Uterus (tissue), 3 donors: ENCODE measurements at regions not wholly inside any gene's neighbourhood (a gene's known extent, or its start where the extent isn't known, plus 50 kb on each side); places are given as distances from the start of the nearest gene placed in this dataset.

ENCODE experiments used
- DNase-seq, 2 donors: peaks; one replicate each; pipeline ENCODE4 v3.0.0-alpha.2; 2019 to 2020
- H3K27ac ChIP-seq, 2 donors: fragments of 200-600 bp; sonication (generic); 1 replicate in 1 of 2; 2 replicates in 1 of 2; pipeline ENCODE4 v1.5.1; 2016 to 2018
- H3K27me3 ChIP-seq, 2 donors: fragments of 200-600 bp; sonication (generic); one replicate each; pipeline ENCODE4 v1.5.1; 2018 to 2019; ENCODE audit warnings: control low read depth in 1 of 2
- H3K36me3 ChIP-seq, 2 donors: fragments of 200-600 bp; sonication (generic); one replicate each; pipeline ENCODE4 v1.5.1; 2019; ENCODE audit warnings: control low read depth in 1 of 2
- H3K4me1 ChIP-seq, 2 donors: fragments of 200-600 bp; sonication (generic); one replicate each; pipeline ENCODE4 v1.5.1; 2018 to 2019; ENCODE audit warnings: control low read depth in 1 of 2
- H3K4me3 ChIP-seq, 2 donors: fragments of 200-600 bp; sonication (generic); 1 replicate in 1 of 2; 2 replicates in 1 of 2; pipeline ENCODE4 v1.5.1; 2018 to 2019; ENCODE audit warnings: mild to moderate bottlenecking in 1 of 2
- H3K9me3 ChIP-seq, 2 donors: fragments of 200-600 bp; sonication (generic); one replicate each; pipeline ENCODE4 v1.5.1; 2019; ENCODE audit warnings: control low read depth in 1 of 2
- POLR2A ChIP-seq, 2 donors: fragments of 450-650 bp; IDR thresholded peaks; one replicate each; pipeline ENCODE4 v1.6.1; 2016; ENCODE audit warnings: antibody characterized with exemption in 2 of 2, mild to moderate bottlenecking in 1 of 2, moderate library complexity in 1 of 2
- intact Hi-C: fragments of 100-400 bp; cut with DNase I; formaldehyde crosslinking; loops from one replicate; pipeline ENCODE4 v1.15.1; 2023; ENCODE audit warnings: low total_unique reads
- TF ChIP-seq, protein P1 (sequence below), 4 experiments: fragments of 200-600 bp in 2 of 4; fragments of 450-650 bp in 2 of 4; sonication (generic) in 2 of 4; IDR thresholded peaks; one replicate each; pipeline ENCODE4 v1.5.1; 2016 to 2019; ENCODE audit warnings: antibody characterized with exemption in 4 of 4, mild to moderate bottlenecking in 2 of 4, moderate library complexity in 1 of 4
- donor health status: DM: yes; HTN: yes; CAD: no.

DNA sequence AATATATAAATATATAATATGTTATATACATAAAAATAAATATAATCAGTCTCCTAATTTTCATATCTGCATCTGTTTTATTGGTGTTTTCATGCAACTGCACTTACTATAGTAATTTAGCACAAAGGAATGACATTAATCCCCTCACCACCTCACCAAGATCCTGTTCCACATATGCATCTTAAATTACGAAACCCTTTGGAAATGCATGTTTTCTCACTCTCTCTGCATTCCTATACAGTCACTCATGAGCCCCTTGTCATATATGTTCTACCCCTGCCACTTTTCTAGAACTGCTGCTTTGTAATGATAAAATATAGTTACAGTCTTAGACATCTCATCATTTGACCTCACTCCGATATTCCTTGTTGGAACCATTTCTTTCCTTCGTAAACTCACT, 728.7 kb upstream of the SLIT2 start:
- intact Hi-C loops, result no loop called here
- TF ChIP-seq, protein P1, sequence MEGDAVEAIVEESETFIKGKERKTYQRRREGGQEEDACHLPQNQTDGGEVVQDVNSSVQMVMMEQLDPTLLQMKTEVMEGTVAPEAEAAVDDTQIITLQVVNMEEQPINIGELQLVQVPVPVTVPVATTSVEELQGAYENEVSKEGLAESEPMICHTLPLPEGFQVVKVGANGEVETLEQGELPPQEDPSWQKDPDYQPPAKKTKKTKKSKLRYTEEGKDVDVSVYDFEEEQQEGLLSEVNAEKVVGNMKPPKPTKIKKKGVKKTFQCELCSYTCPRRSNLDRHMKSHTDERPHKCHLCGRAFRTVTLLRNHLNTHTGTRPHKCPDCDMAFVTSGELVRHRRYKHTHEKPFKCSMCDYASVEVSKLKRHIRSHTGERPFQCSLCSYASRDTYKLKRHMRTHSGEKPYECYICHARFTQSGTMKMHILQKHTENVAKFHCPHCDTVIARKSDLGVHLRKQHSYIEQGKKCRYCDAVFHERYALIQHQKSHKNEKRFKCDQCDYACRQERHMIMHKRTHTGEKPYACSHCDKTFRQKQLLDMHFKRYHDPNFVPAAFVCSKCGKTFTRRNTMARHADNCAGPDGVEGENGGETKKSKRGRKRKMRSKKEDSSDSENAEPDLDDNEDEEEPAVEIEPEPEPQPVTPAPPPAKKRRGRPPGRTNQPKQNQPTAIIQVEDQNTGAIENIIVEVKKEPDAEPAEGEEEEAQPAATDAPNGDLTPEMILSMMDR (IDR thresholded peaks at IDR 0.05), result no peak
- TF ChIP-seq POLR2A (IDR thresholded peaks at IDR 0.05), result no peak
- Histone ChIP-seq H3K27ac (no peak overlapping the region), H3K36me3 (no peaks in the 10 kb centered on the region), H3K4me3 (no peak overlapping the region), H3K4me1 (no peaks in the 10 kb centered on the region), H3K27me3 (no peaks in the 10 kb centered on the region), H3K9me3 (no peaks in the 10 kb centered on the region)
- no peak for DNase-seq

DNA sequence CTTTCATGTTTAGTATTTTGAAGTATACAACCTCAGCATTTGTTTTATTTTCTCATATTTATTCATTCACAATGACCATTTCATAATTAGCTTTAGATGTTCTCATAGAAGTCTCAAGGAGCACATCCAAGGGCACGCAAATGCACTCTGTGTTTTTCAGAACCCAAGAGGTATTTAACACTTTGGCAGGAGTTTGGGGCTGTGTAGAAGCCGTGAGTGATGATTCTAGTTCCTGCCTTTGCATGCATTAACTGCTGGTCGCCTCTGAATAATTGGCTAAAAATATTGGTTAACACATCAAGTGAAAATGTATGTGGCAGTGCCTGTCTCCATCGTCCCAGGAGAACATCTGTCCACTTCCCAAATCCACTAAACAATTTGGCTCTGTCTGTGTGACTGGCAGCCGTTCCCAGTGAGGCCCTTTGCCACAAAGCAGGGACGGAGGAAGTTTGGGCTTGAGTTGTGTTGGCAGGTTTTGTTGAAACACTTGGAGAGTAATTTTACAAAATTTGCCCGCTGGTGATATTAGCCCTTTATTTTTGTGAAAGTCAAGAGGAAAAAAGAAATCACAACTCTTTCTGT, 730.7 kb upstream of the SLIT2 start:
- no peak for TF ChIP-seq POLR2A (IDR thresholded peaks at IDR 0.05)
- TF ChIP-seq, protein P1 (IDR thresholded peaks at IDR 0.05), result no peak

DNA sequence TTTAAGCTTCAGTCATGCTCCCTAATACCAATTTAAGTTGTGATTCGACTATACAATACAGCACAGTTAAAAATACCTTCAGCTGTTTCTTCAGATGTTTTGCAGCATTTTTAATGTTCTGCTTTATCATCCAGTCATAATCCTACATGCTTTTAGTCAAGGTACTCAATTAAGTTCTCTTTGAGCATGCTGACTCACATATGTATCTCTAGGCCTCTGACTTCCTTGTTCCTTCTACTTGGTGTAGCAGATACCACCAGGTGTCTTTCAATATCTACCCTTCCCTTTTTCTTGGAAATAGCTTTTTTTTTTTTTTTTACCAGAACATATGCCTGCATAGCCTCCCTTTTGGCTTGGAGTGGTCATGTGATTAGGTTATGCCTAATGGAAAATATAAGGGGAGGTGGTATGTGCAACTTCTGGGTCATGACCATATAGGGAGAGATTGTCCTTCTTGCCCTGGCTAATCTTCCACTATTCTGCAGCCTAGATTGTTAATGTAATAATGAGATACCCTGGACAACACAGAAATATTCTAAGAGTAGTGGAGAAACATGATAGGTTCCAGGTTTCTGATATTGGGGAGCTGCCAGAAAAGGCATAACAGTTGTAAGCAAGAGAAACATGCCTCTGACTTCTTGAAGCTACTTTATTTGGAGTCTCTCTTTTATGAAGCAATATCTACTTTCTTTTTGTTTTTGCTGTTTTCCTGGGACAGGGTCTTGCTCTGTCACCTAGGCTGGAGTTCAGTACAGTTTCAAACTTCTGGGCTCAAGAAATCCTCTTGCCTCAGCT, 737.2 kb upstream of the SLIT2 start:
- intact Hi-C loops, result no loop called here
- TF ChIP-seq, protein P1 (IDR thresholded peaks at IDR 0.05), result no peak
- TF ChIP-seq POLR2A (IDR thresholded peaks at IDR 0.05), result no peak

More for the DNA sequence above, 730.7 kb upstream of the SLIT2 start:
- intact Hi-C loops, result no loop called here
- H3K4me1 ChIP-seq, result no peaks in the 10 kb centered on the region
- no peaks in the 10 kb centered on the region for H3K27me3 ChIP-seq
- H3K27ac ChIP-seq, result no peak overlapping the region
- DNase-seq, result no peak
- no peaks in the 10 kb centered on the region for H3K9me3 ChIP-seq
- no peaks in the 10 kb centered on the region for H3K36me3 ChIP-seq
- no peak overlapping the region for H3K4me3 ChIP-seq

GRCh38 chr4:19512086-19512485, 739.6 kb upstream of the SLIT2 start:
- Histone ChIP-seq H3K27ac (no peak overlapping the region), H3K36me3 (no peaks in the 10 kb centered on the region), H3K4me1 (no peaks in the 10 kb centered on the region), H3K27me3 (no peaks in the 10 kb centered on the region), H3K4me3 (no peak overlapping the region), H3K9me3 (no peaks in the 10 kb centered on the region)
- no peak for DNase-seq
- TF ChIP-seq POLR2A (IDR thresholded peaks at IDR 0.05), result no peak
- TF ChIP-seq, protein P1 (IDR thresholded peaks at IDR 0.05), result no peak
- intact Hi-C loops, result no loop called here

More for the DNA sequence above, 737.2 kb upstream of the SLIT2 start:
- no peaks in the 10 kb centered on the region for H3K4me1 ChIP-seq
- no peaks in the 10 kb centered on the region for H3K9me3 ChIP-seq
- no peaks in the 10 kb centered on the region for H3K27me3 ChIP-seq
- no peak overlapping the region for H3K4me3 ChIP-seq
- no peaks in the 10 kb centered on the region for H3K36me3 ChIP-seq
- no peak for DNase-seq
- H3K27ac ChIP-seq, result no peak overlapping the region

DNA sequence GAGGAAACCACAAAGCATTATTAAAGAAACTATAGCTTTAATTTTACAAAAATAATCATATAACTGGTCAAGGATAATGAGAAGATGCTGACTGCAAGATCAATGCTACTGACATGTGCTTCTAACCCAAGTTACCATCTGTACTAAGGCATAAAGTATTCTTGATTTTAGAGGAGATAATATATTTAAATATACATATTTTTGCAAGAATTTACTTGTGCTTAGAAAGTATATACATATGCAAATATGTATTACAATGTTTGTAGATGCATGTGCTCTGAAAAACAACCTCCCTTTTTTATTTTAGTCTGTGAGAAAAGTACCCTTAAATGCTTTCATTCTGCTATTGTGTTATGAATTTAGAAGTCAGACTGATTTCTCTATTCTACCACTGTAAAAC, 740.7 kb upstream of the SLIT2 start:
- no peaks in the 10 kb centered on the region for H3K27me3 ChIP-seq
- H3K9me3 ChIP-seq, result no peaks in the 10 kb centered on the region
- no peak overlapping the region for H3K4me3 ChIP-seq
- intact Hi-C loops, result no loop called here
- TF ChIP-seq POLR2A (IDR thresholded peaks at IDR 0.05), result no peak
- TF ChIP-seq, protein P1 (IDR thresholded peaks at IDR 0.05), result no peak
- no peak for DNase-seq
- H3K4me1 ChIP-seq, result no peaks in the 10 kb centered on the region
- H3K27ac ChIP-seq, result no peak overlapping the region
- no peaks in the 10 kb centered on the region for H3K36me3 ChIP-seq
